Mucosa of descending colon (tissue), 3 donors: ENCODE measurements at regions not wholly inside any gene's neighbourhood (a gene's known extent, or its start where the extent isn't known, plus 50 kb on each side); places are given as distances from the start of the nearest gene placed in this dataset.
A peak's percentile ranks its signal among the peaks of the same experiment; 100 is the strongest.

Experiments used
- ATAC-seq: fragments of 200-7000 bp; cut with Tn5 transposase; one replicate; pipeline ENCODE4 v1.9.1; 2020; ENCODE audit warnings: mild to moderate bottlenecking, moderate library complexity
- DNase-seq, 3 donors: peaks; one replicate each; pipeline ENCODE4 v3.0.0-alpha.2; 2020
- H3K36me3 ChIP-seq: fragments of 200-600 bp; one replicate; pipeline ENCODE4 v1.8.0; 2021; ENCODE audit warnings: low read depth, mild to moderate bottlenecking
- H3K4me1 ChIP-seq: fragments of 200-600 bp; one replicate; pipeline ENCODE4 v1.8.0; 2021; ENCODE audit warnings: low read depth, mild to moderate bottlenecking
- H3K4me3 ChIP-seq: fragments of 200-600 bp; one replicate; pipeline ENCODE4 v1.8.0; 2021; ENCODE audit warnings: mild to moderate bottlenecking
- H3K9me3 ChIP-seq: fragments of 200-600 bp; one replicate; pipeline ENCODE4 v1.8.0; 2021; ENCODE audit warnings: mild to moderate bottlenecking
- CTCF ChIP-seq: fragments of 200-600 bp; IDR thresholded peaks from one replicate; pipeline ENCODE4 v1.8.0; 2022; ENCODE audit warnings: antibody characterized with exemption, mild to moderate bottlenecking
- intact Hi-C, 2 donors: fragments of 100-400 bp; cut with DNase I in 1 of 2; cut with micrococcal nuclease in 1 of 2; formaldehyde crosslinking; loops; one replicate each; pipeline versions ENCODE4 v1.11.0 to v1.11.1; 2022; cut with DNase I, micrococcal nuclease
- donor health status: DM: no; HTN: no; CAD: no; lungs with moderate emphysema.
- donor health status: DM: no; HTN: no; CAD: no.
- donor health status: DM: no; HTN: yes; CAD: no.

- no peaks in the 10 kb centered on the region for H3K9me3 ChIP-seq
- no peaks in the 10 kb centered on the region for H3K36me3 ChIP-seq
- no peak for TF ChIP-seq CTCF
- H3K4me3 ChIP-seq = no peak overlapping the region
- no peak for DNase-seq
- H3K4me1 ChIP-seq = no peaks in the 10 kb centered on the region
- no peak for ATAC-seq
- intact Hi-C loops = no loop called here
These were observed 403.3 kb upstream of the MEF2C start for GRCh38 chr5:89286320-89286719.

- H3K9me3 ChIP-seq = no peaks in the 10 kb centered on the region
- no peaks in the 10 kb centered on the region for H3K4me1 ChIP-seq
- ATAC-seq = no peak
- no peak overlapping the region for H3K4me3 ChIP-seq
- H3K36me3 ChIP-seq = no peaks in the 10 kb centered on the region
- no peak for DNase-seq
- intact Hi-C loops = no loop called here
- TF ChIP-seq CTCF = no peak
These were observed 400.9 kb upstream of the MEF2C start for GRCh38 chr5:89283728-89284493.

GRCh38 chr5:89282554-89283510 lies 399.8 kb upstream of the MEF2C start:
- ATAC-seq (peak; percentile 48), DNase-seq (no peak)
- no peak for TF ChIP-seq CTCF
- no peaks in the 10 kb centered on the region for H3K4me1 ChIP-seq
- H3K4me3 ChIP-seq = no peak overlapping the region
- H3K36me3 ChIP-seq = no peaks in the 10 kb centered on the region
- intact Hi-C loops = no loop called here
- H3K9me3 ChIP-seq = no peaks in the 10 kb centered on the region

- intact Hi-C loops = no loop called here
- no peak for ATAC-seq
- no peak for DNase-seq
- Histone ChIP-seq H3K9me3 (no peaks in the 10 kb centered on the region), H3K36me3 (no peaks in the 10 kb centered on the region), H3K4me3 (no peak overlapping the region), H3K4me1 (no peaks in the 10 kb centered on the region)
- no peak for TF ChIP-seq CTCF
These were observed 399.0 kb upstream of the MEF2C start for GRCh38 chr5:89281766-89282553.

GRCh38 chr5:89281211-89281610 lies 398.2 kb upstream of the MEF2C start:
- no peak for DNase-seq
- no peak for TF ChIP-seq CTCF
- Histone ChIP-seq H3K4me3 (no peak overlapping the region), H3K36me3 (no peaks in the 10 kb centered on the region), H3K9me3 (no peaks in the 10 kb centered on the region), H3K4me1 (no peaks in the 10 kb centered on the region)
- ATAC-seq = no peak
- intact Hi-C loops = no loop called here
